Left ventricle myocardium inferior (tissue), 1 donor: ENCODE measurements at regions not wholly inside any gene's neighbourhood (a gene's known extent, or its start where the extent isn't known, plus 50 kb on each side); places are given as distances from the start of the nearest gene placed in this dataset.

ENCODE experiments used
- DNase-seq: peaks from one replicate; pipeline ENCODE4 v3.0.0-alpha.2; 2020
- H3K27ac ChIP-seq: fragments of 200-600 bp; replicated peaks from 2 replicates; pipeline ENCODE4 v1.8.0; 2021
- H3K27me3 ChIP-seq: fragments of 200-600 bp; 2 replicates; pipeline ENCODE4 v1.8.0; 2021; ENCODE audit warnings: low read depth
- H3K36me3 ChIP-seq: fragments of 200-600 bp; 2 replicates; pipeline ENCODE4 v1.8.0; 2021
- H3K4me1 ChIP-seq: fragments of 200-600 bp; 2 replicates; pipeline ENCODE4 v1.8.0; 2021
- H3K4me3 ChIP-seq: fragments of 200-600 bp; 2 replicates; pipeline ENCODE4 v1.8.0; 2021; ENCODE audit warnings: mild to moderate bottlenecking, moderate library complexity
- H3K9me3 ChIP-seq: fragments of 200-600 bp; replicated peaks from 2 replicates; pipeline ENCODE4 v1.8.0; 2021
- intact Hi-C: fragments of 100-400 bp; cut with micrococcal nuclease; formaldehyde crosslinking; loops from one replicate; pipeline ENCODE4 v1.11.0; 2022
- TF ChIP-seq, protein P1 (sequence below): fragments of 200-600 bp; IDR thresholded peaks from 2 replicates; pipeline ENCODE4 v1.8.0; 2021; ENCODE audit warnings: antibody characterized with exemption, mild to moderate bottlenecking, borderline replicate concordance
- donor health status: DM: no; HTN: yes; CAD: no; lungs with severe emphysema.

- Histone ChIP-seq H3K27ac (no peak overlapping the region), H3K9me3 (peaks cover 7% of the 10 kb centered on the region), H3K27me3 (no peaks in the 10 kb centered on the region), H3K4me1 (no peaks in the 10 kb centered on the region), H3K36me3 (no peaks in the 10 kb centered on the region), H3K4me3 (no peak overlapping the region)
- TF ChIP-seq, protein P1, sequence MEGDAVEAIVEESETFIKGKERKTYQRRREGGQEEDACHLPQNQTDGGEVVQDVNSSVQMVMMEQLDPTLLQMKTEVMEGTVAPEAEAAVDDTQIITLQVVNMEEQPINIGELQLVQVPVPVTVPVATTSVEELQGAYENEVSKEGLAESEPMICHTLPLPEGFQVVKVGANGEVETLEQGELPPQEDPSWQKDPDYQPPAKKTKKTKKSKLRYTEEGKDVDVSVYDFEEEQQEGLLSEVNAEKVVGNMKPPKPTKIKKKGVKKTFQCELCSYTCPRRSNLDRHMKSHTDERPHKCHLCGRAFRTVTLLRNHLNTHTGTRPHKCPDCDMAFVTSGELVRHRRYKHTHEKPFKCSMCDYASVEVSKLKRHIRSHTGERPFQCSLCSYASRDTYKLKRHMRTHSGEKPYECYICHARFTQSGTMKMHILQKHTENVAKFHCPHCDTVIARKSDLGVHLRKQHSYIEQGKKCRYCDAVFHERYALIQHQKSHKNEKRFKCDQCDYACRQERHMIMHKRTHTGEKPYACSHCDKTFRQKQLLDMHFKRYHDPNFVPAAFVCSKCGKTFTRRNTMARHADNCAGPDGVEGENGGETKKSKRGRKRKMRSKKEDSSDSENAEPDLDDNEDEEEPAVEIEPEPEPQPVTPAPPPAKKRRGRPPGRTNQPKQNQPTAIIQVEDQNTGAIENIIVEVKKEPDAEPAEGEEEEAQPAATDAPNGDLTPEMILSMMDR: no peak
- no peak for DNase-seq
- intact Hi-C loops: no loop called here
These were observed 84.7 kb downstream of the URB2 start for GRCh38 chr1:229710746-229711145.

- H3K27me3 ChIP-seq: no peaks in the 10 kb centered on the region
- intact Hi-C loops: no loop called here
- no peaks in the 10 kb centered on the region for H3K36me3 ChIP-seq
- no peaks in the 10 kb centered on the region for H3K4me1 ChIP-seq
- H3K9me3 ChIP-seq: no peaks in the 10 kb centered on the region
- TF ChIP-seq, protein P1: no peak
- H3K27ac ChIP-seq: no peak overlapping the region
- no peak for DNase-seq
- H3K4me3 ChIP-seq: no peak overlapping the region
These were observed 88.3 kb downstream of the URB2 start for GRCh38 chr1:229714306-229714705.

DNA sequence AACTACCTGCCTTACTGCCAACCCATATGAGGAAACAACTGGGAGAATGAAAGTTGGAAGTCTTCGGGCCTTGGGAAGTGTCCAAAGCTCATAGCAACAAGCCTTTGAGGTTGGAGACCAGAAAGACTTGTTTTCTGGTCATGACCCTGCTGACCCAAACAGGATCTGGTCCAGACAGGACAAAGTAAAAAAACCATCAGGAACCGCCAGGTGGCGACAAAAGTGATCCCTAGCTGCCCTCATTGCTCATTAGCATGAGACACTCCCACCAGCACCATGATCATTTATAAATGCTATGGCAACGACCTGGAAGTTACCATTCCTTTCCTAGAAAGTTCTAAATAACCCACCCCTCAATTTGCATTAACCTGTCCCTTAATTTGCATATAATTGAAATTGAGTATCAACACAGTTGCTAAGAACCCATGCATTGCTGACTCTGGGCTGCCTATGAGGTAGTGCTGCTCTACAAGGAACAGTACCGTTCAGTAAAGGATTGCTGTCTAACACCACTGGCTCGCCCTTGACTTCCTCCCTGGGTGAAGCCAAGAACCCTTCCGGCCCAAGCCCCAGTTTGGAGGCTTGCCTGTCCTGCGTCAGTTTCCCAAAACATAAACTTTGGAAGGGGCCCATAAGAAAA lies 89.0 kb downstream of the URB2 start:
- no peaks in the 10 kb centered on the region for H3K4me1 ChIP-seq
- TF ChIP-seq, protein P1: peak; percentile 36
- no peaks in the 10 kb centered on the region for H3K9me3 ChIP-seq
- no peak for DNase-seq
- no peak overlapping the region for H3K4me3 ChIP-seq
- intact Hi-C loops: no loop called here
- H3K36me3 ChIP-seq: no peaks in the 10 kb centered on the region
- no peaks in the 10 kb centered on the region for H3K27me3 ChIP-seq
- H3K27ac ChIP-seq: no peak overlapping the region

- intact Hi-C loops: no loop called here
- Histone ChIP-seq H3K27me3 (no peaks in the 10 kb centered on the region), H3K27ac (no peak overlapping the region), H3K9me3 (peaks cover 8% of the 10 kb centered on the region), H3K4me3 (no peak overlapping the region), H3K4me1 (no peaks in the 10 kb centered on the region), H3K36me3 (no peaks in the 10 kb centered on the region)
- TF ChIP-seq, protein P1: no peak
- DNase-seq: no peak
These were observed 90.0 kb downstream of the URB2 start for GRCh38 chr1:229716069-229716468.

DNA sequence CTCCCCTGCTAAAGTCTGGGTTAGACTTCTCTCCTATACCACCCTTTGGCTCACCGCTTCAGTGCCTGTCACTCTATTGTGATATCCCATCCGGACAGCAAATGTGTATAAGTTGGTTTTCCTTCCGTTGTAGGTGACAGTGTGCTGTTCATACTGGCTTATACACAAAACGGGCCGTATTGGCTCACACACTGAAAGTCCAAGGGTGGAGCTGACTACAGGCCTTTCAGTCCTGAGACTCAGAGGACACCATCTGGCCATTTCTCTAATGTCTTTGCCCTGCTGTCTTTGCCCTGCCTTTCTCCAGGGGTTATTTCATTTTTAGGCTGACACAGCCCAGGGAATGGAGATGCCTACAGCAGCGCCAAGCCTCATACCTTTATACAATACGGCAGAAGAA lies 90.7 kb downstream of the URB2 start:
- Histone ChIP-seq H3K27ac (no peak overlapping the region), H3K4me3 (no peak overlapping the region), H3K27me3 (no peaks in the 10 kb centered on the region), H3K9me3 (peaks cover 14% of the 10 kb centered on the region), H3K4me1 (no peaks in the 10 kb centered on the region), H3K36me3 (no peaks in the 10 kb centered on the region)
- intact Hi-C loops: no loop called here
- DNase-seq: no peak
- TF ChIP-seq, protein P1: no peak
